Dedifferentiated amniotic fluid mesenchymal stem cell (primary cell): ENCODE measurements at regions not wholly inside any gene's neighbourhood (a gene's known extent, or its start where the extent isn't known, plus 50 kb on each side); places are given as distances from the start of the nearest gene placed in this dataset.
"Not testable (repeated sequence)": the region's sequence is repeated elsewhere in the genome, so short reads cannot be mapped to it uniquely, and the experiment has no call there.

ENCODE experiments used
- DNase-seq: peaks from one replicate; pipeline ENCODE4 v3.0.0-alpha.2; 2016; ENCODE audit errors: extremely low spot score

- peak; percentile 37 for DNase-seq
Measured at GRCh38 chr4:137394018-137394417, 138.3 kb downstream of the PCDH18 start.

- DNase-seq = peak; percentile 73
Measured at GRCh38 chr4:137393044-137393443, 139.2 kb downstream of the PCDH18 start.

- peak; percentile 73 for DNase-seq
Measured at GRCh38 chr4:137390707-137391106, 141.6 kb downstream of the PCDH18 start.

GRCh38 chr4:137389911-137390520 is 142.3 kb downstream of the PCDH18 start:
- DNase-seq = peak; percentile 47

- peak; percentile 65 for DNase-seq
Measured at GRCh38 chr4:137387924-137388323, 144.4 kb downstream of the PCDH18 start.

- no peak for DNase-seq
Measured at GRCh38 chr4:137384476-137384875, 147.8 kb downstream of the PCDH18 start.

- no peak for DNase-seq
Measured at GRCh38 chr4:137378821-137379220, 153.5 kb downstream of the PCDH18 start.

GRCh38 chr4:137378393-137378792 is 153.9 kb downstream of the PCDH18 start:
- DNase-seq = no peak

GRCh38 chr4:137376312-137376711 is 156.0 kb downstream of the PCDH18 start:
- DNase-seq = no peak

GRCh38 chr4:137375111-137375850 is 157.0 kb downstream of the PCDH18 start:
- DNase-seq = peak; percentile 43

GRCh38 chr4:137370679-137371078 is 161.6 kb downstream of the PCDH18 start:
- no peak for DNase-seq

- no peak for DNase-seq
Measured at GRCh38 chr4:137370206-137370633, 162.1 kb downstream of the PCDH18 start.

GRCh38 chr4:137367620-137368019 is 164.7 kb downstream of the PCDH18 start:
- no peak for DNase-seq

GRCh38 chr4:137363496-137363895 is 168.8 kb downstream of the PCDH18 start:
- no peak for DNase-seq

GRCh38 chr4:137361756-137362470 is 170.4 kb downstream of the PCDH18 start:
- no peak for DNase-seq

GRCh38 chr4:137360761-137361160 is 171.5 kb downstream of the PCDH18 start:
- no peak for DNase-seq

- peak; percentile 91 for DNase-seq
Measured at GRCh38 chr4:137359691-137360315, 172.5 kb downstream of the PCDH18 start.

GRCh38 chr4:137354562-137354961 is 177.7 kb downstream of the PCDH18 start:
- DNase-seq = not testable (repeated sequence)

- DNase-seq = no peak
Measured at GRCh38 chr4:137347371-137347770, 184.9 kb downstream of the PCDH18 start.

- no peak for DNase-seq
Measured at GRCh38 chr4:137345597-137345996, 186.7 kb downstream of the PCDH18 start.

GRCh38 chr4:137343221-137343620 is 189.1 kb downstream of the PCDH18 start:
- DNase-seq = no peak

- DNase-seq = no peak
Measured at GRCh38 chr4:137333031-137333430, 199.3 kb downstream of the PCDH18 start.
